ENCODE measurements at regions not wholly inside any gene's neighbourhood (a gene's known extent, or its start where the extent isn't known, plus 50 kb on each side); places are given as distances from the start of the nearest gene placed in this dataset.
"Not testable (repeated sequence)": the region's sequence is repeated elsewhere in the genome, so short reads cannot be mapped to it uniquely, and the experiment has no call there.

DNA sequence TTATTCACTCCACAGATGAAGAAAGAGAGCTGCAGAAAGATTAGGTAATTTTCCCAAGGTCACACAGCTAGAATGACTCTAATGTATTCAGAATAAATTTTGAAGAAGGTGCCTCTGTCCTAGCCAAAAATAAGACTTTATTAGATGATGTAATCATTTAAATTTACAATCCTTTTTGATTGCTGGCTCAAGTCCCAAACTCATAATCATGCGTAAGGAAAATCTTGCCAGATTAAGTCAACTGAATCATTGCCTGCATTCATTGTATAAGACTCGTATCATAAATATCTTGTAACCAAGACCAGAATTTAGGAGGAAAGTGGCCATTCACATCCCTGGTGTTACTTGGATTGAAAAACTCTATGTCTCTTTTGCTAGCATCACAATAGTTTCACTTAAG, 53.1 kb upstream of the STK39 start:
- DNase-seq = no peak

DNA sequence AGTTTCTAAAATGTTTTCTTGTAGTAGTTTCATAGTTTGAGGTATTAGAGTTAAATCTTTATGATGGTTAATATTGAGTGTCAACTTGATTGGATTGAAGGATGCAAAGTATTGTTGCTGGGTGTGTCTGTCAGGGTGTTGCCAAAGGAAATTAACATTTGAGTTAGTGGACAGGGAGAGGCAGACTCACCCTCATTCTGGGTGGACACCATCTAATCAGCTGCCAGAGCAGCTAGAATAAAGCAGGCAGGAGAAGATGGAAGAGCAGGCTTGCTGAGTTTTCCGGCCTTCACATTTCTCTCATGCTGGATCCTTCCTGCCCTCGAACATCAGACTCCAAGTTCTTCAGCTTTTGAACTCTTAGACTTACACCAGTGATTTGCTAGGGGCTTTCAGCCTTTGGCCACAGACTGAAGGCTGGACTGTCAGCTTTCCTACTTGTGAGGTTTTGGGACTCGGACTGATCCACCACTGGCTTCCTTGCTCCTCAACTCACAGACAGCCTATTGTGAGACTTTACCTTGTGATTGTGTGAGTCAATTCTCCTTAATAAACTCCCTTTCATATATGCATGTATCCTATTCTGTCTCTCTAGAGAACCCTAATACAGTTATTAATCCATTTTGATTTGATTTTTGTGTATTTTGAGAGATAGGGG, 56.8 kb upstream of the STK39 start:
- DNase-seq = no peak

DNA sequence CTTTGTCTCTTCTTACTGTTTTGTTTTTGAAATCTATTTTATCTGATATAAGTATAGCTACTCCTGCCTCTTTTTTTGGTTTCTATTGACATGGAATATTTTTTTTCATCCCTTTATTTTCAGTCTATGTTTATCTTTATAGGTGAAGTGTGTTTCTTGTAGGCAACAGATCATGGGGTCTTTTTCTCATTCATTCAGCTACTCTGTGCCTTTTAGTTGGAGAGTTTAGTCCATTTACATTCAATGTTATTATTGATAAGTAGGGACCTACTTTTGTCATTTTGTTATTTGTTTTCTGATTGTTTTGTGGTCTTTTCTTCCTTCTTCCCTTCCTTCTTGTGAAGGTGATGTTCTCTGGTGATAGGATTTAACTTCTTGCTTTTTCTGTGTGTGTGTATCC, 60.0 kb upstream of the STK39 start:
- no peak for DNase-seq

DNA sequence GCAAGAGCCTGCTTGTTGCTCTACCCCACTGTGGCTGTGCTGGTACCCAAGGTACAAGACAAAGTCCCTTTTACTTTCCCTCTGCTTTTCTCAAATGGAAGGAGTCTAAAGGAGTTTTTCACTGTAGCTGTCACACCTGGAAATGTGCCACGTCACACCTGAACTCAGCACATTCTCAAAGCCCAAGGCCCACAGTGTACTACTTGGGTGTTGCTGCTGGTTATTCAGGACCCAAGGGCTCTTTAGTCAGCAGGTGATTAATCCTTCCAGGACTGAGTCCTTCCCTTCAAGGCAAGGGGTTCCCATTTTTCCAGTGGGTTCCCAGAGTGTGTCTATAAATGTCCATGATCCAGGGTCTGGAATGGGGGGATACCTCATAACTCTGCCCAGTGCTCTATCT, 63.2 kb upstream of the STK39 start:
- no peak for DNase-seq

DNA sequence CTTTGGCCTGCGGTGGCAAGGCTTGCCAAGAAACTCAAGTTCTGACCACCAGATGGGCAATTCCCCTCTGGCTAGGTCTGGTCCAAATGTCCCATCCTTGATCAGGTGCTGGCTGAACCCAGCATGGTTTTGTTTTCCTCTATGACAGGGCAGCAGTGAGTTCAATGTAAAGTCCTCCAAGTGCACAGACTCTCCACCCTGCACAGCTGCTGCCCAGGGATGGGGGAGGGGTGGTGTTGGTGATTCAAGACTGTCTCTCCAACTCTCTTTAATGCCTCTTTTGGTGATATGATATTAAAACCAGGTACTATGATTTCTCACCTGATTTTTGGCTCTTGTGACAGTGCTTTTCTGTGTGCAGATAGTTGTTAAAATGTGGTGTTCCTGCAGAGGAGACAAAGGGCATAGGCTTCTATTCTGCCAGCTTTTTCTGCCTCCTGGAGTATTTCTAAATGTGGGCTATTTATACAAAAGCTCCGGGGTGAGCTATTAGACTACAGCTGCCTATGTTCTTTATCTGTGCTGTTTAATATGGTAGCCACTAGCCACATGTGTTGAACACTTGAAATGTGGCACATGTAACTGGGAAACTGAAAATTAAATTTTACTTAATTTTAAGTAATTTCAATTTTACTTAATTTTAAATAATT, 64.0 kb upstream of the STK39 start:
- no peak for DNase-seq

DNA sequence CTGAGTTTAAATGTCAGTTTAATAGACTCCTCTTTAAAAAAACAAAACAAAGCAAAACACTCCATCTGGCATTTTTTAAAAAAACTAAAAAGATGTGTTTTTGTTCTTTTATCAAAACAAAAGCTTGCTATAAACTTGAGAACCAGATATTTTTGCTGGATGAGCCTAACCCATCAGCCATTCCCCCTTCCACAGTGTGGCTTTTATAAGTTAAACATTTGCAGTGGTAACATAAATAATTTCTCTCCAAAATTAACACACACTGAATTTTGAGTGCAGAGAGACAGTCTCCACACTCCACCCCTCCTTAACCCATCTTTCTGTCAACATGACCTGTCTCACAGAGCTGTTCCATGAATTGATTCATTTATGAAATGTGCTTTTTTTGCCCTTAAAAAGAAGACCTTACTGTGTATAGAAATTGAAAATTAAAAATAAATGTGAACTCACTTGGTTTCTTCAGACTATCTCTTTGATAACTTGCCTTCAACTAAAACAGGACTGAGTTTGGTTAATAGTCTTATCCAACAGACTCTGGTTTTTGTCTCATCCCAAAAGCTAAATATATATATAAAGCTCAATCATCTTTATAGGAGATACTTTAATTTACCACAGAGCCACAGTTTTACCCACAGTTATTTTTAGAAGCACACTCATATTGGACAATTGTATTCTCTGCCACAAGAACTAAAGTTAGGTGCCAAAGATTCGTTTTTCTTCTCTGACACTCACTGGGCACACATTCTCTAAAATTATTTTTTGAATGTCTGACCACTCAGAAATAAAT, 64.8 kb upstream of the STK39 start:
- DNase-seq = no peak

DNA sequence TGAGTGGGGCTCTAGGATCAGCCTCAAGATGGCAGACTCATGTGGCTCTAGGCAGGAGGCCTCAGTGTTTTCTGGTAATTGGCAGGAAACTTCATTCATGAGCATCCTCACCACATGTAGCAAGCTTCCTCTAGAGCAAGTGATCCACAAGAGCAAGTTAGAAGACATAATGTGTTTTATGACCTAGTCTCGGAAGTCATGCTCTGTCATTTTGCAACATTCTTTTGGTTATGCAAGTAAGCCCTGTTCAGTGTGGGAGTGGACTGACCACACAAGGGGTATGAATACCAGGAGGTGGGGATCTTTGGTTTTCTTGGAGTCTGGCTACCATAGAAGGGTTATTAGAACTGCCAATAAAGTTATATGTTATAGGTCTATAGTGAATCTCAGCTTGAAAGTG, 66.8 kb upstream of the STK39 start:
- DNase-seq = no peak

DNA sequence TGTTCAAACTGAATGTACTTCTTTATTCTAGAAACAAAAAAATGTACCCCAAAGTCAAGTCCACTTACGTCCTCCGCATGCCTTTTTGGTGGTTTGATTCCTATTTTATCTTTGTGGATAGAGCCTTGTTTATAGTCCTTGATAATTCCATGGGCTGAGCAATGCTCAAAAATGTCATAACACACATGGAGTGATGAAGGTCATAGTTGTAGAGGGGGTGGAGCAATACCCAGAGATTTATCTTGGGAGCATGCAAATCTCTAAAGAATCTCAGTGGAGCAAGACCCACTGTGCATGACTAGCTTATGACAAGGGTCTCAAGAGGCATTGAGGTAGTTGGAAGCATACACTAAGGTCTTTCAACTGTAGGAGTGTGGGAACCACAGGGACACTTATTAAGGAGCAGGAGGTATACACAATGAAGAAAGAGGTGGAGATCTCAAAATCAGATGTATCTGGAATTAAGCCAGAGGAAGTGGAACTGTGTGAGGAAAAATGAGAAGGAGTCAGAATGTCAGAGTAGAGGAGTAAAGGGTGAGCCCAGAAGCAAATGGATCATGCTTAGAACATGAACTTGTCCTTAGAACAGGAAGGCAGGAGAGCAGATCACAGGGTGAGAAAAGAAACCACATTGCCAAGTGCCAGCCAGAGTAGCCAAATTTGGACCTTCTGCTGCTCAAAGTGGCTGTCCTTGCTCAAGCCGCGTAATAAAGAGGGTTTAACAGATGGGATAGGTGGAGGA, 68.1 kb upstream of the STK39 start:
- no peak for DNase-seq

DNA sequence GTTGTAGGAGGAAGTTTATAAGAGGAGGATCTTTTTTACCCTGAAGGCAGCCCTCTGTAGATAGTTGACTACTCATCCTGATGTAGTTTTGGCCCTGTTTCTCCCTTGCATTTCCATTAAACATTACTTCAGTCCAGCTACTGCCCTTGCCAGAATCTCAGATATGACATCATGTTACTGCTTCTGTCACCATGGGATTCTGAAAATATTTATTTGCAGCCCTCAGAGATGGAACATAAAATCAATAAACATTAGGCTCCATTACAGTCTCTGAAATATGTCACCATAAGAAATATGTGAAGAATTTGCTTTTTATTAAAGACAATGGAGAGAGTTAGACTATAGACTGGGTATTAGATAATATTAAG, 68.7 kb upstream of the STK39 start:
- DNase-seq = no peak

DNA sequence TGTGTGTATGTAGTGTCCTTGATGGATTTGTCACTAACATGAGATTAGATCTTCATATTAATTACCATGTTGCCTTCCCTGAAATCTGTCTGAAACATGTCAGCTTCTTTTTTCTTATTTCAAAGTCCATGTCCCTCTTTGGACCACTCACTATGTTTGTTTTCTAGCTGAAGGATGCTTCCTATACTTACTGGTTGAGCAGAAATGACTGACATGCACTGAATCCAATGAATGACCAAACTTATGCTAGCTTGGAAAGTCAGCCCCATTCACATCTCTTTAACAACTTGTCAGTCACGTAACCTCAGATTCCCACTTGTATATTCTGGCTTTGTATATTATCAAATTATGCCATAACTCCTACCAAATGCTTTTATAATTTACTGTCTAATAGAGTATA, 69.9 kb upstream of the STK39 start:
- no peak for DNase-seq

DNA sequence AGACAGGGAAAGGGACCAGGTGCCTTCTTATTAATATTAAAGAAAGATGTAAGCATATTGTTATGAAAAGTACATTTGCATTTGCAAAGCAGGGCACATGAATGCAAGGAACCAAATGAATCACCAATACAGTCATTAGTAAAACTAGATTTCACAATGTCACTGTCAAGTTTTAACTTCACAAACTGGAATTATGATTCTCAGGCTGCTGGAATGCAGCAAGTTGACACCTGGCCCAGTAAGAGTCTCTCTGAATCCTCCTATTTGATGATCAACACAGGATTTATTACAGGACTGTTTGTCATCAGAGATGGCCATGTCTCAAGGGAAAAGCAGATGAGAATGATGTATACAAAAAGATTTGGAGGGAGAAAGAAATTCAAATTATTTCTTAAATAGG, 72.9 kb upstream of the STK39 start:
- DNase-seq = no peak

DNA sequence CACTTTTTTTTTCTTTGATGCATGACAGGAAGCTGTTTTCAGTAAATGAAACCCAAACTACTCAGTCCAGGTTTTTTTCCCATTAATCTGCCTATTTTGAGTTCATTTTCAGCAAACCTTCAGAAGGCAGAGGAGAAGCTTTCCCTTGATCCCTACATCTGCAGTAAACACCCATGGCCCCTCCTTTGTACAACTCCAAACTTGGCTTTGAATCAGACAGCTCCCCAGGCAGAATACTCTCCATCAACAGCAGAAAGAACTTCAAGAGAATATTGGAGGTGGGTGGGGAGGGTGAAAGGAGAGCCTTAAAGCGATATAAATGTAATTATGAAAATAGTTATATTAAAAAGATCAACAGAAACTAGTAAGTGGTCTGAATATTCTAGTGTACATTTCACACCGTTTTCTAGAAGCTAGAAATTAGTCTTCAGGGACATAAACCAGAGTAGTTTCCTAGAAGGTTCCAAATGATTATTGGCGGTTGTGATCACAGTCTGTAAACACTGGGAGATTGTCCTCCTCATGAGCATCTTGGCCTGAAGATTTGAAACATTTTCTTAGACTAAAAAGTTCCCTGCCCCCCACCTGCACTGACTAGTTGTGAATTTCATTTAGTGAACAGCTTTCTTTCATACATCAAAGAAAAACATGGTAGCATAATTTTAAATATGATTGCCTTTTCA, 75.1 kb upstream of the STK39 start:
- DNase-seq = no peak

DNA sequence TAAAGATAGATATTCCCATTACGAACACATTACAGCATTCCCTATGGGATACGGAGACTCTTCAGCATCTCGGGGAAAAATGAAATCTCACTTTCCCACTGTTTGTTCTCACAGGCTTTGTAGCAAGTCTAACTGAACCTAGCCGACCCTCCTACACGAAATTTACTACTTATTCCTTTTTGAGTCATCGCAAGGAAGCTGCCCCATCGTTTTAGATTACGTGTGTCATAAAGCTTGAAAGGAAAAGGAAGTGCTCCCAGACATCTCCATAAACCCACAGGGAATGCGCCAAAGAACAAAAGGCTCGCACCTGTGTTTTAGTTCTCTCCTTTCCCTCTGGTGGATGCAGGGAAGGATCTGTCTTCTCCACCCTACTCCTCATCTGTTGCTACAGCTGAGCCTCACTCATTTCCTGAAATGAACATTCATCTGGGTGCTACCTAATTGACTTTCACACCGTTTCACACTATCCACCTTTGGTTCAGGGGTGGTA, 76.2 kb upstream of the STK39 start:
- peak; percentile 10 for DNase-seq

DNA sequence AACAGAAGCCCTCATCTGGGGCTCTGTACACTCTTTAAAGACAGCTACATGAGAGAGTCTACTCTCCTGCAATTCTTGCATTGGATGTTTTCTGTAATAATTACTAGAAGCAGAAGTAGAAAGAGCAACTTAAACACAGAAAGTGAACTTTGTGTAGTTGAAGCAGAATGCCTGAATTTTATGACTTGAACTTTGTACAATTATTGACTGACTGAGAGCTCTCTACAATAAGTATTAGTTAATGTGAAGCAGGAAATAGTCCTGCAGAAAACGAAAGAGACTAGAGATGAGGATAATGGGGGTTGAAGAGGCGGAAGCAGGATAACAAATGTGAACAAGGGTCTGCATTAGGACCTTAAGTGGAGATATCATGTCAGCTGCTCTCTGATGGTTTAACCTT, 79.2 kb upstream of the STK39 start:
- DNase-seq = no peak

DNA sequence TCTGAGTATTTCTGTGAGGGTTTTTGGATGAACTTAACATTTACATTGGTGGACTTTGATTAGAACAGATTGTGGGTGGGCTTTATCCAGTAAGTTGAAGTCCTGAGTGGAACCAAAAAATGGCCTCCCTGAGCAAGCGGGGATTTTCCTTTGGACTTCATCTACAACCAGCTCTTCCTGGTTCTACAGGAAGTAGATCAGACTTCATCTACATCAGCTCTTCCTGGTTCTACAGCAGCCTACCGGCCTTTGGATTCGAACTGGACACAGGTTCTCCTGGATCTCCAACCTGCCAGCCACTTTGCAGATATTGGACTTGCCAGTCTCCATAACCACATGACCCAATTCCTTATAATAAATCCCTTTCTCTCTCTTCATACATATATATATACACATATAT, 79.9 kb upstream of the STK39 start:
- no peak for DNase-seq

DNA sequence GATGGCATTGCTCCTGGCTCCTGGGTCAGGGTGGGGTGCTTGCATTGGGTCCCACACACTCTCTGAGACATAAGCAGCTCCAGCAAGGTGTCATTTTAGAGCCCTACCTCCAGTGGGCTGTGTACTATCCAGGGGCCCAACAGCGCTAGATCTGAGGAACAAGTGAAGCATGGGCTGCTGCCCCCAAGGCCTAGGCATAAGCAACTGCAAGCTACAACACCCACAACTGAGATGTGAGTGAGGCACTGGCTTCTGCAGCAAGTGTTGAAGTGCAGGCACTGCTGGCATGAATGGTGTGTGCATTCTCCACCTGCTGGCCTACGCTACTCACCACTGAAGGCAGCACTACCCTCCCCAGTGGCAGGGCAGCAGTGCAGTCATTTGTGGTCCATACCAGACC, 81.0 kb upstream of the STK39 start:
- no peak for DNase-seq

DNA sequence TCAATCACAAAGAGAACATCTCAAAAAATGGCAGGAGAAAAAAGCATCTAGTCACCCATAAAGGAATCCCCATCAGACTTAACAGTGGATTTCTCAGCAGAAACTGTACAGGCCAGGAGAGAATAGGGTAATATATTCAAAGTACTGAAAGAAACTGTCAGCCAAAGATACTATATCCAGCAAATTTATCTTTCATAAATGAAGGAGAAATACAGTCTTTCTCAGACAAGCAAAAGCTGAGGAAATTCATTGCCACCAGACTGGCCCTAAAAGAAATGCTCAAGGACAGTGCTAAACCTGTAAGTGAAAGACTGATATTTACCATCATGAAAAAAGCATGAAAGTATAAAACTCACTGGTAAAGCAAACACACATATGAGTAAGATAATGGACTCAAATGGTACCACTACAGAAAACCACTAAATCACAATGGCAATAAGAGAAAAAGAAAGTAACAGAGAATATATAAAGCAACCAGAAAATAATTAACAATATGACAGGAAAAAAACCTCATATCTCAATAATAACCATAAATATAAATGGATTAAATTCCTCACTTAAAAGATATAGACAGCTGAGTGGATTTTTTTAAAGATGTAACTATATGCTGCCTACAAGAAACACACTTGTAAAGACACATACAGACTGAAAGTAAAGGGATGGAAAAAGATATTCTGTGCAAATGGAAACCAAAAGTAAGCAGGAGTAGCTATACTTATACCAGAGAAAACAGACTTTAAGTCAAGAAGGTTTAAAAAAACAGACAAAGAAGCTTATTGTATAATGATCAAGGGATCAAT, 83.4 kb upstream of the STK39 start:
- DNase-seq = no peak

DNA sequence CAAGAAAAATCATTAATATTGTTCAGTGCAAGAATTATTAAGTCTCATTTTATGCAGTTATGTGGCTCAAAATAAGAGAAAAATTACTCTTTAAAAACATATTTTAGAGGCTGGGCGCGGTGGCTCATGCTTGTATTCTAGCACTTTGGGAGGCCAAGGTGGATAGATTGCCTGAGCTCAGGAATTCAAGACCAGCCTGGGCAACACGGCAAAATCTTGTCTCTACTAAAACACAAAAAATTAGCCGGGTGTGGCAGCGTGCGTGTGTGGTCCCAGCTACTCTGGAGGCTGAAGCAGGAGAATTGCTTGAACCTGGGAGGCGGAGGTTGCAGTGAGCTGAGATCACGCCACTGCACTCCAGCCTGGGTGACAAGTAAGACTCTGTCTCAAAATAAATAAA, 87.9 kb upstream of the STK39 start:
- DNase-seq = not testable (repeated sequence)

DNA sequence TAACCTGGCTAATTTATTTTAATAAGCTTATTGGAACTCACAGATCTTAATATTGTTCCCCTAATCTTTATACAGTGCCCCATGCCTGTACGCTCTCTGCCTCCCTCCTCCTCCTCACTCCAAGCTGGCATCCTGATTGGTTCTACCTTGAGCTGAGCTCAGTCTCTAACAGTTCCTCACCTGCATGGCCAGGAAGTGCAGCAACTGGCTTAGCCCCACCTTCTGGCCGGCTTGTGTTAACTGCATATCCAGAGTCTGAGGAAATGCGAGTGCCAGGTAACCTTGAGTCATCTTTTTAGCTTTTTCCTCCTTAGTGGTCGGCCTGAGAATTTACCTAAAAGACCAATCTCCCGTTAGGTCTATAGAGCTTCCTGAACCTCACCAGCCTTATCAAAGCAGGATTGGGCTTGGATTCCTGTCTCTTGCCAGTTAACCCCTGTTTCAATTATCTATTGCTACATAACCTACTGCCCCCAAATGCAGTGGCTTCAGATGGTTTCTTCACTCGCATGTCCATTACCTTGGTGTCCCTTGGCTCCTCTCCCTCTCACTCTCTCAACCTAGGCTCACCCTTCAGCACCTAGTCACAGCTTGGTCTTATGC, 89.5 kb upstream of the STK39 start:
- no peak for DNase-seq

DNA sequence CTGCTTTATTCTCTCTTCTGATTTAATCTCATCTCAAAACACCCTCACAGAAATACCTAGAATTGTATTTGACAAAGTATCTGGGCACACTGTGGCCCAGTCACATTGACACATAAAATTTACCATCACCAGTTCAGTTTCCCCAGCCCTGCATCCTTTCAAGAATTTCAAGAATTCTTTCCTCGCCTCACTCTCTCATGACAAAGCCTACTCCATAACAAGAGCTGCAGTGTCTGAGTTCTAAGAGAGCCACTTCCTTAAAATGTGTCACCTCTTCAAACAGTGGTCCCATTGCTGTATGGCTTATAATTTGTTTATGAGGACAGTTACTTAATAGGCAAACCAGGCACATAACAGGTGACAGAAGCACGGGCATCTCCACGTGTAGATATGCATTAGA, 90.9 kb upstream of the STK39 start:
- DNase-seq = no peak
